Daoy (cell line): ENCODE measurements at regions not wholly inside any gene's neighbourhood (a gene's known extent, or its start where the extent isn't known, plus 50 kb on each side); places are given as distances from the start of the nearest gene placed in this dataset.

Experiments used
- DNase-seq: peaks from one replicate; pipeline ENCODE4 v3.0.0-alpha.2; 2015; ENCODE audit warnings: low read depth

DNA sequence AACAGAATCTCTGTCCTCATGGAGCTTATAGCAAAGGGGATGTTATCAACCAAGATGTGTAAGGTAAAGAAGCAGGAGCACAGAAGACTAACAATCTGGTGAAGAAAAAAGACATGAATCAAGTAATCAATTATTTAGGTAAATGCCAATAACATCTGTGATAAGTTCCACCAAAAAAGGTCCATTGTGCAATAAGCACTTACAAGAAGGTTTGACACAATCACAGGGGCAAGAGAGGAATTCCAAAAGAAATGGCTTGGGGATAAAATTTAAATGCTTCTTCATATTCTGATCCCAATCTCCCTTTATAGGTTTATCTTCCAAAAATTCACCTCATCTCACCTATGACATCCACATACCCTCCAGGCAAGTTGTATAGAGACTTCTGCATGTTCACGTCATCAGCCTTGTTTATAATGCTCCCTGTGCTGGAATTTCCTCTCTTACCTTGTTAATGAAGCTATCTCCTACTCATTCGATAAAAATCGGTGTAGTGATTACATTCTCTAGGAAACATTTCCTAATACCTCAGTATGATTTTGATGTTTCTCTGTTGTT, 53.6 kb upstream of the DPT start:
- DNase-seq, result no peak

DNA sequence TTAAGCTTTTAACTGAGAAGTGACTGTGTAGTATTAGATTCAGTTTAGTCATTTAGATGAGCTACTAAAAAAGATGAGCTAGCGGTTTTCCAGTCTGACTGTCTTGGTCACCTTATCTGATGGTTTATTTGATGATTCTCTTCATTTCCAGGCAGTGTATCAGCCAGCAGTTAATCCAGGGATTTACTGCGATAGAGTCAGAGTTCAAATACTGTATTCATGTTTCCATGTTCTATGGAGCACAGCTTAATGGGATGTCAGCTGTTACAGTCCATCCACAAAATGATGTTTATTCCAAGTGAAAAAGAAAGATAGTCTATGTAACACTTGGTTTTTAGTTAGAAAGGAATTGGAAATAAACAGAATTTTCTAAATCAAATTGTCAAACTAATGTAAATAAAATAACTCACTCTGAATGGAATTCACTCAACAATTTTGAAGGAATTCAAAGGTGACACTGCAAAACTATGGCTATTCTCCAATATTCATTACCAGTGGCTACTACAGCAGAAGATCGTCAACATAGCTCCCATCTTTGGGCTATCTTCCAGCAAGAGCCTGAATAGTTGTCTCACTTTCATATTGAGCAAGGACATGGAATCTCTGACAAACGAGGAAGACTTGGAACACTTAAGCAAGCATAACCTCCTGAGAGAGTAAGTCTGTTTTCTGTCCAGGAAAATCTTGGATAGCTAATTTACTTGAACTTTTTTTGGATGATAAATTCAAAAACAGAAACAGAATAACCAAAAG, 54.6 kb upstream of the DPT start:
- DNase-seq, result no peak

- DNase-seq, result no peak
Observed at GRCh38 chr1:168786476-168787330, 57.7 kb upstream of the DPT start.

GRCh38 chr1:168788258-168788657, 59.3 kb upstream of the DPT start:
- DNase-seq, result no peak

- no peak for DNase-seq
Observed at GRCh38 chr1:168789501-168789900, 60.5 kb upstream of the DPT start.

- no peak for DNase-seq
Observed at GRCh38 chr1:168792142-168792541, 63.1 kb upstream of the DPT start.

GRCh38 chr1:168792592-168793125, 63.7 kb upstream of the DPT start:
- DNase-seq, result no peak

DNA sequence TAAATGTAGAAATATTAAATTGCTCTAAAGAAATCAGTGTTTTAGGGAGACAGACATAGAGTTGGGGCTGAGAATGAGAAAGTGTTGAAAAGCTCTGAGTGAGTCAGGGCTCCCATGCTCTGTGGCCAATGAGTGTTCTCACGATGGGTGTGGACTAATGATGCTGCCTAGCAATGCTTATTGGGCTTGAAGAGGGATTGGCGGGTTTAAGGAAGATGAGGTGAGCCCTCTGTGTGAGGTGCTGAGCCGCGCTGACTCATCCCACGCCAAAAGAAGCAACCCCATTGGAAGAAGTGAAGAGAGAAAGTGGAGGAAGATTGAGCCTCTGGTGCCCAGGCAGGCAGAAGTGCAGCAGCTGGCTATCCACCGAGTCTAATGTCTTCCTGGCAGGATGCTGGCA, 65.1 kb upstream of the DPT start:
- DNase-seq, result peak; percentile 35

GRCh38 chr1:168795681-168796080, 66.7 kb upstream of the DPT start:
- DNase-seq, result no peak

DNA sequence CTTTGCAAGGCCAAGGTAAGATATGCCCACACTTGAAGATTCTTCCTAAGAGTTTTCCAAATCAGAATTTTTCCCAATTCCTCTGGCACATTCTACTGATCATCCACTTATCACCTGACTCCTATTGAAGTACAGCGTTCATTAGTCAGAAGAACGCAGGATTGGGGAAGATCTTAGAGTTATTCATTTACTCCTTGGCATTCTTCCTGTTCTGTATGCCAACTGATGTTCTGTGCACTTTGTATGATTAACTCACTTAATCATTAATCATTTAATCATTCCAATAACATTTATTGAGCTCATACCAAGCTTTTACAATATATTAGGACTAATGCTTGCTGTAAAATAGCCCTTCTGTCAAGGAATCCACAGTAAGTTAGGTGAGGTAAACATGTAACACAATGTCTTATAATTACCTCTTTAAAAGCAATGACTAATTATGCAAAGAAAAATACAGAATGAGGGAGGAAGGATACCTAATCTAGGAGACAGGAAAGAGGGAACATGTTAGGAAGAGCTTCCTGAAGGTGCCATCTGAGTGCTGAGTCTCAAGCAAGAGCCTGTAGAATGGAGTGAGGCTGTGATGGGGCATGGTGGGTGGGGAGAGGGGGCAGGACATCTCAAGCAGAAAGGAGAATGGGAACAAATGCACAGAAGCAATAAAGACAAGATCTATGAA, 71.1 kb upstream of the DPT start:
- no peak for DNase-seq

DNA sequence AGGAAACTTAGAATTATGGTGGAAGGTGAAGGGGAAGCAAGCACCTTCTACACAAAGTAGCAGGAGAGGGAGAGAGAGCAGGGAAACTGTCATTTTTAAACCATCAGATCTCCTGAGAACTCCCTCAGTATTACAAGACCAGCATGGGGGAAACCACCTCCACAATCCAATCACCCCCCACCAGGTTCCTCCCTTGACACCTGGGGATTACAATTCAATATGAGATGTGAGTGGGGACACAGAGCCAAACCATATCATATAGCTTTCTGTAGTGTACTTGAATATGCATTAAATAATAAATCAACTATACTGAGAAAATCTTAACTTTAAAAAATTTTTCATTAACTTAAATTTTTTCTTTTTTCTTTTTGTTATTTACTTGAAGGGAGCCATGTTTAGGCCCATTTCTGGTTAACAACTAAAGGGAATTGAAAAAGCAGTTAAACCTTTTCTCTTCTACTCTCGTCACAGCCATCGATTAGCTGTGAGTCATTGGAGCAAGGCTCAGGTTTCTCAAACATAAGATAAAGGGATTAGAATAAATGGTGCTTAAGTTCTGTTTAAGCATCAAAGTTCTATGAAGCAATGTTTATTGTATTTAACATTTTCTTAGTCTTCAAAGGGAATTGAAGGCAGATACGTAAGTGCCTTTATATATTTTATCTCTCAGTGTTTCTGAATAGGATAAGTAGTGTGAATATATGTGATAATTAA, 72.2 kb upstream of the DPT start:
- peak; percentile 34 for DNase-seq

DNA sequence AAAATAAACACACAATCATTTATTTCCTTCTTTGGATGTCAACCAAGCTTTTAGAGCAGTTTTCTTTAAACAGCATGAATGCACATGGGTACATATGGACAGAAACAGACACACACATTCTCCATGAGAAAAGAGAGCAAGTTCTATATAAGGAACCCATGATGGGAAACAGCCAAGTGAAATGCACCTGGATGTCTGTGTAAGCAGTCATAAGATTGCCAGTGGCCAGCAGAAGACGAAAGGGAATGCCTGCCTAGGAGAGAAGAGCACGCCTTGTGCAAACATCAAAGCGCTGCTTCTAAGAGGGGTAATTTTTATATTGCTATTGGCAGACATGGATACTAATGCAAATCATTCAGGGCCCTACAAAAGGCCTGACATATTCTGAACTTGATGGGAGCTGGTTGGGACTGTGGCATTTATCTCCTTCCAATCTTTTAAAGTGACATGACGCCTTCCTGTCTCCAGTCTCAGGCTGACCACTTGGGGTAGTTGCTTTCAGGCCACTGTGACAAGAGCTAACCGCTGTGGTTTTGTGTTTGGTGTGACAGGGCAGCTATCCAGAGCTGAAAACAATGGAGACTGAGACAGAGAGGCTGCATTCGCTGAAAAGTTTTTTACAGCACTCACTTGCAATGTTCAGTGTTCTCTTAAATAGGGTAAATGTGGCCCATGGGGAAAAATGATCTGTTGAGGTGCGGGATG, 75.0 kb upstream of the DPT start:
- DNase-seq, result no peak

DNA sequence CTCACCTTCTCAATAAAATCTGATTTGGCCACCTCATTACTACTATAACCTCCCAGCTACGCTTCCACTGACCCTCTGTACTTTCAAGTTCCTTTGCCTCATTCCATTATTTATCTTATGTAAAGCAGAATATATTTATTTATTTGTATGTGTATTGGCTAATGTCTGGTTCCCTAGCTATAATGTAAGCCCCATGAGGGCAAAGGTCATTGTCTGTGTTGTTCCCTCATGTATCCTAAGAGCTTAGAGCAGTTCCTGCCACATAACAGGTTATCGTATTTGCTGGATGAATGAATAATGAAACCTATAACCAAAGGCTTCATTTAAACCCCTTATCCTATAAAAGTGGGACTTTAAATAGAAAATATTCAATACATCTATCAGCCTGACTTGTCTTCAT, 77.9 kb upstream of the DPT start:
- no peak for DNase-seq

GRCh38 chr1:168811176-168811575, 82.2 kb upstream of the DPT start:
- peak; percentile 4 for DNase-seq

DNA sequence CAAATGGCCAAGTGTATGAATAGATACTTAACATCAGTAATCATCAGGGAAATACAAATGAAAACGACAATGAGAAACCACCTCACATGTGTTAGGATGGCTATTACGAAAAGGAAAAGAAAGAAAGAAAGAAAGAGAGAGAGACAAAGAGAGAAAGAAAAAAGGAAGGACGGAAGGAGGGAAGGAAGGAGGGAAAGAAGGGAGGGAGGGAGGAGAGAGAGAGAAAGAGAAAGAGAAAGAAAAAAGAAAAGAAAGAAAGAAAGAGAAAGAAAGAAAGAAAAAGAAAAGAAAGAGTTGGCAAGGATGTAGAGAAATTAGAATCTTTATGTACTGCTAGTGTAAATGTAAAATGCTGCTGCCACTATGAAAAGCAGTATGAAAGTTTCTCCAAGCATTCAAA, 90.7 kb upstream of the DPT start:
- no peak for DNase-seq

DNA sequence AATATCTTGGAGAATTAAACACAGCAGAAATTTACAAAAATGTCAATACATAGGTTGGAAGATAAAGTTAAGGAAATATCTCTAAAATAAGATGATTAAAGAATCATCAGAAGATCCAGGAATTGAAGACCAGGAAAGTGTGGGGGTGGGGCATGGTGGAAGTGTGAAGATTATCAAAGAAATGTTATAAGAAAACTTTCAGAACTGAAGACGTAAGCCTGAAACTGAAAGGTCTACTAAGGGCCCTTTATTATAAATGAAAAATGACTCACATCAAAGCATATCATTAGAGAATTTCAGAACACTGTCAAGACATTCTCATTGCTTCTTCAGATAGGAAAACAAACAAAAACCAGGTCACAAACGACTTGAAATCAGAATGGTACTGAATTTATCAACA, 92.4 kb upstream of the DPT start:
- DNase-seq, result no peak

- DNase-seq, result no peak
Observed at GRCh38 chr1:168822911-168823310, 93.9 kb upstream of the DPT start.

DNA sequence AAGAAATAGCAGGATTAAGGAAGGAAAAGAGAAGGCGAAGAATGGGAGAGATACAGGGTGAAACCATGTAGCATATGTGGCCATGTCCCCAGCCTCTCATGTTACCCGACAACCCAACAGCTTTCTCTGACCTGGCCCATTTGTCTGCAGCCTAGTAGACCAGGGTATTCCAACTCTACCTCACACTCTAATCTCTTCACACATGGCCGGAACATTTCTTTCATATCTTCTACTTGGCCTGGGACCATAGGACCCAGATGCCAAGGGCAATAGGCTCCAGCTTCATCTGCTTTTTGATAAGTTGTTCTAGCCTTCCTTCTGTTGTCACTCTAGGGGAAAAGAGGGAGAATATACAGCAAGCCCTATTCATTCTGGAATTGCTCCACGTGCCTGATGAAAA, 95.0 kb upstream of the DPT start:
- DNase-seq, result no peak

GRCh38 chr1:168824418-168825065, 95.5 kb upstream of the DPT start:
- DNase-seq, result peak; percentile 13

DNA sequence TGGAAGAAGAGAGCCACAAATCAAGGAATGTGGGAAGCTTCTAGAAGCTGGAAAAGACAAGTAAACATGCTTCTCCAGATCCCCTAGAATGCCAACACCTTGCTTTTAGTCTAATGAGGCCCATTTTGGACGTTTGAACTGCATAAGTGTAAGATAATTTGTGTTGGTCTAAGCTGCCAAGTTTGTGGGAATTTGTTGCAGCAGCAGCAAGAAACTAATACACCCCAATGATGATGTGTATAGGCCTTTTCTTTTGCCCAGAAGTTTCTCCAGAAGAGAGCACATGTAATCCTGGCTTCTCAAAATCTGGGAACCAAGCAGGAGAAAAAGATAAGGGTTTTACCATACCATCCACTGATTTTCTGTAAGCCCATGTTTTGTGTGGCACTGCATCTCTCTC, 96.1 kb upstream of the DPT start:
- DNase-seq, result no peak
